GM23248 (cell line): ENCODE measurements at regions not wholly inside any gene's neighbourhood (a gene's known extent, or its start where the extent isn't known, plus 50 kb on each side); places are given as distances from the start of the nearest gene placed in this dataset.

Source experiments
- DNase-seq: peaks from one replicate; pipeline ENCODE4 v3.0.0-alpha.2; 2015
- H2AFZ ChIP-seq: fragments of 200-600 bp; sonication (generic); 2 replicates; pipeline ENCODE4 v1.6.1; 2016; ENCODE audit warnings: antibody characterized with exemption
- H3F3A ChIP-seq: fragments of 200-600 bp; sonication (generic); 2 replicates; pipeline ENCODE4 v1.6.1; 2016; ENCODE audit warnings: mild to moderate bottlenecking, antibody characterized with exemption, mixed run types; ENCODE audit not compliant: insufficient read depth
- H3K27ac ChIP-seq: fragments of 200-600 bp; sonication (generic); 2 replicates; pipeline ENCODE4 v1.5.1; 2016; ENCODE audit warnings: mild to moderate bottlenecking
- H3K27me3 ChIP-seq: fragments of 200-600 bp; sonication (generic); replicated peaks from 2 replicates; pipeline ENCODE4 v1.6.1; 2016; ENCODE audit warnings: mild to moderate bottlenecking; ENCODE audit not compliant: insufficient read depth
- H3K36me3 ChIP-seq: fragments of 200-600 bp; sonication (generic); 2 replicates; pipeline ENCODE4 v1.6.1; 2016; ENCODE audit warnings: low read depth, mild to moderate bottlenecking
- H3K4me1 ChIP-seq: fragments of 200-600 bp; sonication (generic); 2 replicates; pipeline ENCODE4 v1.6.1; 2016; ENCODE audit warnings: mild to moderate bottlenecking; ENCODE audit not compliant: insufficient read depth
- H3K4me2 ChIP-seq: fragments of 200-600 bp; sonication (generic); one replicate; pipeline ENCODE4 v1.6.1; 2016; ENCODE audit warnings: mild to moderate bottlenecking; ENCODE audit not compliant: unreplicated experiment
- H3K4me3 ChIP-seq: fragments of 200-600 bp; sonication (generic); 2 replicates; pipeline ENCODE4 v1.5.1; 2016; ENCODE audit warnings: mild to moderate bottlenecking
- H3K79me2 ChIP-seq: fragments of 200-600 bp; sonication (generic); 2 replicates; pipeline ENCODE4 v1.6.1; 2016; ENCODE audit warnings: mild to moderate bottlenecking; ENCODE audit not compliant: insufficient read depth
- H3K9ac ChIP-seq: fragments of 200-600 bp; sonication (generic); 2 replicates; pipeline ENCODE4 v1.6.1; 2016; ENCODE audit warnings: mild to moderate bottlenecking
- H3K9me2 ChIP-seq: fragments of 200-600 bp; sonication (generic); 2 replicates; pipeline ENCODE4 v1.6.1; 2016; ENCODE audit warnings: mixed run types, mild to moderate bottlenecking, moderate library complexity; ENCODE audit not compliant: insufficient read depth
- H3K9me3 ChIP-seq: fragments of 200-600 bp; sonication (generic); one replicate; pipeline ENCODE4 v1.6.1; 2017; ENCODE audit warnings: low read depth
- H4K20me1 ChIP-seq: fragments of 200-600 bp; sonication (generic); 2 replicates; pipeline ENCODE4 v1.6.0; 2016; ENCODE audit not compliant: insufficient read depth
- EZH2 ChIP-seq: fragments of 200-600 bp; sonication (generic); IDR thresholded peaks from 2 replicates; pipeline ENCODE4 v1.6.1; 2018; ENCODE audit warnings: antibody characterized with exemption, mild to moderate bottlenecking; ENCODE audit not compliant: insufficient read depth, poor library complexity, severe bottlenecking
- EZH2phosphoT487 ChIP-seq: fragments of 200-600 bp; sonication (generic); IDR thresholded peaks from 2 replicates; pipeline ENCODE4 v1.6.1; 2018; ENCODE audit warnings: antibody characterized with exemption, moderate library complexity, mild to moderate bottlenecking, low read depth; ENCODE audit not compliant: insufficient read depth
- WGBS, 2 experiments: methylation state at CpG; one replicate each; pipeline ENCODE4 v1.1.6; 2015 to 2017; ENCODE audit warnings: low lambda C conversion rate in 2 of 2, low coverage in 1 of 2; ENCODE audit errors: missing lambda C conversion rate in 2 of 2; 5-methylcytosine and 5-hydroxymethylcytosine counted together
- in situ Hi-C: fragments of 300-500 bp; cut with MboI; formaldehyde crosslinking; loops from 2 replicates; pipeline ENCODE4 v1.15.0; 2020

DNA sequence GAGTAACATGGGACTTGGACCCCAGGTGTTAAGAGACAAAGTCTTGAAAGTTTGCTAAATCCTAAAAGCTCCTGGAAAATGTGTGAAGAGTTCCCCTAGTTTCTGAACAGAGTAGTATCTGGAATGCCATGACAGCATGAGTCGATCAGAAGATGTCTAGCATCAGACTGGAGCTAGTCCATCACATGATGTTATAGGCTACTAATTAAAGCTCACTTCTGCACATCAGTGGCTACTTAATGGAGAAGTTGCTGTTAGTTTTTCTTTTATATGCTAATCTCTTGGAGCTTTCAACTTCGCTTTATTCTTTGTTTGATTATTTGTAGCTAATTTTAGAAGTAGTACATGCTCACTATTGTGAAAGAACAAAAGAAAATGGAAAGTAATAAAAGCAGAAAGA, 471.3 kb upstream of the KLF4 start:
- H3K9ac ChIP-seq: no peak overlapping the region
- H3K4me2 ChIP-seq: no peak overlapping the region
- H3F3A ChIP-seq: no peaks in the 10 kb centered on the region
- no peak overlapping the region for H3K4me3 ChIP-seq
- in situ Hi-C loops: no loop called here
- TF ChIP-seq EZH2 (no peak), EZH2phosphoT487 (no peak)
- H3K36me3 ChIP-seq: no peaks in the 10 kb centered on the region
- no peak for DNase-seq
- no peak overlapping the region for H3K27ac ChIP-seq
- no peaks in the 10 kb centered on the region for H3K9me3 ChIP-seq
- no peaks in the 10 kb centered on the region for H3K79me2 ChIP-seq
- 48 to 49% methylated on average over 2 of the region's 2 CpGs for WGBS, 2 experiments
- no peaks in the 10 kb centered on the region for H3K27me3 ChIP-seq
- H3K9me2 ChIP-seq: no peaks in the 10 kb centered on the region
- H3K4me1 ChIP-seq: no peaks in the 10 kb centered on the region
- H4K20me1 ChIP-seq: no peaks in the 10 kb centered on the region
- no peak overlapping the region for H2AFZ ChIP-seq

DNA sequence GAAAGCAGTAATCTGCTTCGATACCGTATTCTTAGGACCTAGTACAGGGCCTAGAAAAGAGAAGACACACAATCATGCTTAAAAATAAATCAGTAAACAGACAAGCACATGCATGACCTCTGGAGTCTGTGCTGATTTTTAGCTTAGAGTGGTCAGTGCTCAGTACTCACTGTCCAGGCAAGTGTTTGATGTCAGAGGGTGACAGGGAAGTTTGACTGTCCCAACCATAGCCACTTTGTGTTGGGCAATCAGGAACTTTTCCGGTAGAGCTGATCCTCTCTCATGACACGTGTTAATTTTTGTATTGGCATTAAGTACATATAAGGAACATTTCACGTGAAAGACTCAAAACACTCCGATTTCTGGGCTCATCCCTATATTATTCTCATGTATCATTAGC, 464.7 kb upstream of the KLF4 start:
- Histone ChIP-seq H3K27ac (no peak overlapping the region), H3K4me3 (no peak overlapping the region), H3K4me2 (no peak overlapping the region), H4K20me1 (no peaks in the 10 kb centered on the region), H3K36me3 (no peaks in the 10 kb centered on the region), H3K79me2 (no peaks in the 10 kb centered on the region), H3K27me3 (no peaks in the 10 kb centered on the region), H3K9me3 (no peaks in the 10 kb centered on the region), H3K9ac (no peak overlapping the region), H3K4me1 (no peaks in the 10 kb centered on the region), H2AFZ (no peak overlapping the region), H3F3A (no peaks in the 10 kb centered on the region), H3K9me2 (no peaks in the 10 kb centered on the region)
- in situ Hi-C loops: no loop called here
- no peak for DNase-seq
- TF ChIP-seq EZH2phosphoT487 (no peak), EZH2 (no peak)
- WGBS, 2 experiments: 86 to 91% methylated on average over 6 of the region's 6 CpGs

DNA sequence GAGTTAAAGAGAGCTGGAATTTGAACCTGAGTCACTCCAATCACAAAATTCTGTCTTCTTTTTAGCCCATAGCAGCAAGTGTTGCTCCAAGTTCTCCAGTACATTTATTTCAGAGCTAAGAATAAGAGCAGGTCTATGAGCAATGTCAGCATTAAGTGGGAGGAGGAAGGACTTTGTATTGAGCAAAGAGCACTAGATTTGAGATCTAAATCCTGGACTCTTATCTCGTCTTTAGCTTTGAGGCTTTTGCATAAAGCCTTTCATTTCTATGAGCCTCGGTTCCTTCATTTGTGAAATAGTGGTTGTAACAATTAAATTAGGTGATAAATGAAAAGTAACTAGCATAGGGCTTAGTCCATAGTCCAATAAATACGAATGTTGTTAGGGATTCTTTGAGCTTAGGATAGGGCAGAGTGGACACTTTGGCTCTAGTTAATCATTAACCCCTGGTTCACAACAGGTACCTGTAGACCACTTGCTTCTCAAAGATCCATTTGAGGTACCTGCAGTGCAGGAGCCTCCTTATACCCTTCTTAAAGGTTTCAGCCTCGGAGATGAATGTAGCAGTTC, 464.1 kb upstream of the KLF4 start:
- in situ Hi-C loops: no loop called here
- 74 to 83% methylated on average over 4 of the region's 4 CpGs for WGBS, 2 experiments
- no peak overlapping the region for H3K27ac ChIP-seq
- DNase-seq: no peak
- H3K4me2 ChIP-seq: no peak overlapping the region
- no peaks in the 10 kb centered on the region for H3K79me2 ChIP-seq
- H4K20me1 ChIP-seq: no peaks in the 10 kb centered on the region
- H3F3A ChIP-seq: no peaks in the 10 kb centered on the region
- TF ChIP-seq EZH2 (no peak), EZH2phosphoT487 (no peak)
- H3K36me3 ChIP-seq: no peaks in the 10 kb centered on the region
- H3K9me3 ChIP-seq: no peaks in the 10 kb centered on the region
- no peak overlapping the region for H3K4me3 ChIP-seq
- no peaks in the 10 kb centered on the region for H3K9me2 ChIP-seq
- no peak overlapping the region for H2AFZ ChIP-seq
- peaks cover 5% of the 10 kb centered on the region for H3K4me1 ChIP-seq
- H3K9ac ChIP-seq: no peak overlapping the region
- H3K27me3 ChIP-seq: no peaks in the 10 kb centered on the region

GRCh38 chr9:107952773-107953172, 463.2 kb upstream of the KLF4 start:
- Histone ChIP-seq H3K9me2 (no peaks in the 10 kb centered on the region), H3K79me2 (no peaks in the 10 kb centered on the region), H3F3A (no peaks in the 10 kb centered on the region), H4K20me1 (no peaks in the 10 kb centered on the region), H2AFZ (no peak overlapping the region), H3K36me3 (no peaks in the 10 kb centered on the region), H3K9me3 (no peaks in the 10 kb centered on the region), H3K27ac (no peak overlapping the region), H3K9ac (no peak overlapping the region), H3K27me3 (no peaks in the 10 kb centered on the region), H3K4me1 (peaks cover 13% of the 10 kb centered on the region), H3K4me3 (no peak overlapping the region), H3K4me2 (no peak overlapping the region)
- in situ Hi-C loops: no loop called here
- 50 to 71% methylated on average over 1 of the region's 1 CpG for WGBS, 2 experiments
- TF ChIP-seq EZH2 (no peak), EZH2phosphoT487 (no peak)
- DNase-seq: no peak

GRCh38 chr9:107951511-107951910, 461.9 kb upstream of the KLF4 start:
- no peak overlapping the region for H3K4me3 ChIP-seq
- H3K36me3 ChIP-seq: no peaks in the 10 kb centered on the region
- no peaks in the 10 kb centered on the region for H3F3A ChIP-seq
- no peak overlapping the region for H3K9ac ChIP-seq
- H3K9me2 ChIP-seq: no peaks in the 10 kb centered on the region
- H3K27me3 ChIP-seq: no peaks in the 10 kb centered on the region
- 94 to 97% methylated on average over 2 of the region's 2 CpGs for WGBS, 2 experiments
- in situ Hi-C loops: no loop called here
- no peaks in the 10 kb centered on the region for H3K9me3 ChIP-seq
- DNase-seq: no peak
- TF ChIP-seq EZH2phosphoT487 (no peak), EZH2 (no peak)
- H2AFZ ChIP-seq: no peak overlapping the region
- no peak overlapping the region for H3K4me2 ChIP-seq
- H3K27ac ChIP-seq: no peak overlapping the region
- H4K20me1 ChIP-seq: no peaks in the 10 kb centered on the region
- H3K79me2 ChIP-seq: no peaks in the 10 kb centered on the region
- H3K4me1 ChIP-seq: peaks cover 13% of the 10 kb centered on the region
